PFSK-1 (cell line): ENCODE measurements at regions not wholly inside any gene's neighbourhood (a gene's known extent, or its start where the extent isn't known, plus 50 kb on each side); places are given as distances from the start of the nearest gene placed in this dataset.

Experiments used
- FOXP2 ChIP-seq: optimal IDR thresholded peaks from 2 replicates; pipeline ENCODE3; 2011; ENCODE audit warnings: borderline replicate concordance, control low read depth, inconsistent platforms; ENCODE audit not compliant: insufficient read depth; ENCODE audit errors: extremely low read length, extremely low read depth
- POLR2AphosphoS5 ChIP-seq: IDR thresholded peaks from 2 replicates; pipeline ENCODE4 v1.6.1; 2012; ENCODE audit warnings: low read depth, mild to moderate bottlenecking, control low read depth, low read length, moderate library complexity
- SIN3A ChIP-seq: IDR thresholded peaks from 2 replicates; pipeline ENCODE4 v1.6.1; 2012; ENCODE audit warnings: mild to moderate bottlenecking, low read length, moderate library complexity, borderline replicate concordance; ENCODE audit not compliant: insufficient read depth
- TAF1 ChIP-seq: IDR thresholded peaks from 2 replicates; pipeline ENCODE4 v1.6.1; 2012; ENCODE audit warnings: low read length, control low read depth, borderline replicate concordance; ENCODE audit not compliant: insufficient read depth
- TF ChIP-seq, protein P1 (sequence below), 2 experiments: IDR thresholded peaks; 2 replicates each; pipeline versions ENCODE4 v1.6.1 to v1.8.0; 2011 to 2012; ENCODE audit warnings: low read depth in 2 of 2, low read length in 2 of 2, control low read depth in 1 of 2, inconsistent platforms in 1 of 2, mild to moderate bottlenecking in 1 of 2, moderate library complexity in 1 of 2; ENCODE audit not compliant: insufficient read depth in 1 of 2

DNA sequence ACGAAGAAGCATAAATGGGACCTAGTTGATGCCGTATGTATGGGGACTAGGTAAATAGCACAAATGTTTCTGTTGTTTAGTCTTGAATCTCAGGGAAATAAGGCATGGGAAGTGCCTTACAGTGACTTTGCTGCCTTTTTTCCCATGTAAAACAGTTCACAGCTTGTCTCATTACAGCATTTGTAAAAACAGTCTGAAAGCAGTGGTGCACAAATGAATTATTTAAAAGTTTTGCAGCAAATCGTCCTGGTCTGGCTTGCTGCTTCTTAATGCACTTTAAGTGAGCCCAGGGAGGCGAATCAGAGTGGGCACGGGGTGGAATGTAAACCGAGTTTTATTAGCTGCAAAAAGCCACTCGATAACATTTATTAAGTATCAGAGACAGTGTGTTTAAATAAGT lies 302.0 kb upstream of the ETAA1 start:
- TF ChIP-seq, protein P1, sequence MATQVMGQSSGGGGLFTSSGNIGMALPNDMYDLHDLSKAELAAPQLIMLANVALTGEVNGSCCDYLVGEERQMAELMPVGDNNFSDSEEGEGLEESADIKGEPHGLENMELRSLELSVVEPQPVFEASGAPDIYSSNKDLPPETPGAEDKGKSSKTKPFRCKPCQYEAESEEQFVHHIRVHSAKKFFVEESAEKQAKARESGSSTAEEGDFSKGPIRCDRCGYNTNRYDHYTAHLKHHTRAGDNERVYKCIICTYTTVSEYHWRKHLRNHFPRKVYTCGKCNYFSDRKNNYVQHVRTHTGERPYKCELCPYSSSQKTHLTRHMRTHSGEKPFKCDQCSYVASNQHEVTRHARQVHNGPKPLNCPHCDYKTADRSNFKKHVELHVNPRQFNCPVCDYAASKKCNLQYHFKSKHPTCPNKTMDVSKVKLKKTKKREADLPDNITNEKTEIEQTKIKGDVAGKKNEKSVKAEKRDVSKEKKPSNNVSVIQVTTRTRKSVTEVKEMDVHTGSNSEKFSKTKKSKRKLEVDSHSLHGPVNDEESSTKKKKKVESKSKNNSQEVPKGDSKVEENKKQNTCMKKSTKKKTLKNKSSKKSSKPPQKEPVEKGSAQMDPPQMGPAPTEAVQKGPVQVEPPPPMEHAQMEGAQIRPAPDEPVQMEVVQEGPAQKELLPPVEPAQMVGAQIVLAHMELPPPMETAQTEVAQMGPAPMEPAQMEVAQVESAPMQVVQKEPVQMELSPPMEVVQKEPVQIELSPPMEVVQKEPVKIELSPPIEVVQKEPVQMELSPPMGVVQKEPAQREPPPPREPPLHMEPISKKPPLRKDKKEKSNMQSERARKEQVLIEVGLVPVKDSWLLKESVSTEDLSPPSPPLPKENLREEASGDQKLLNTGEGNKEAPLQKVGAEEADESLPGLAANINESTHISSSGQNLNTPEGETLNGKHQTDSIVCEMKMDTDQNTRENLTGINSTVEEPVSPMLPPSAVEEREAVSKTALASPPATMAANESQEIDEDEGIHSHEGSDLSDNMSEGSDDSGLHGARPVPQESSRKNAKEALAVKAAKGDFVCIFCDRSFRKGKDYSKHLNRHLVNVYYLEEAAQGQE (IDR thresholded peaks at IDR 0.05; ENCODE audit: insufficient read depth in 1 of 2, low read depth in 2 of 2, low read length in 2 of 2), result no peak
- TF ChIP-seq FOXP2 (no peak), POLR2AphosphoS5 (no peak), TAF1 (no peak), SIN3A (no peak)

DNA sequence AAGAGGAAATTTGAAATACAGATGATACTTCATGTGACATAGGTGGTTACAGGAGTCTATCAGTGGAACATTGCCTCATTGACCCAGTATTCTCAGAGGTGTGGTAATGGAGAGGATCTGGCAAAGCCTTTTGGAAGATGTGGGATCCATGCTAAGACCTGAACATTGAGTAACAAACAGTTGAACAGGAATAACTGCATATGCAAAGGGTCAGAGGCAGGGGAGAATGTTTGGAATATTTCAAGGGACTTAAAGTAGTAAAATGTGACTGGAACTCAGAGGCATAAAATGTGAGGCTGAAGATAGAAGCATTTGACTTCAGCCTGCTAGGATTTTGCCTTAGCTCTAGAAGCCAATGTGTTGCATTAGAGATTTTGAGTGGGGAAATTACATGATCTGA lies 300.2 kb upstream of the ETAA1 start:
- TF ChIP-seq TAF1 (no peak), FOXP2 (no peak), SIN3A (no peak), POLR2AphosphoS5 (no peak)
- TF ChIP-seq, protein P1 (IDR thresholded peaks at IDR 0.05; ENCODE audit: insufficient read depth in 1 of 2, low read depth in 2 of 2, low read length in 2 of 2), result no peak

DNA sequence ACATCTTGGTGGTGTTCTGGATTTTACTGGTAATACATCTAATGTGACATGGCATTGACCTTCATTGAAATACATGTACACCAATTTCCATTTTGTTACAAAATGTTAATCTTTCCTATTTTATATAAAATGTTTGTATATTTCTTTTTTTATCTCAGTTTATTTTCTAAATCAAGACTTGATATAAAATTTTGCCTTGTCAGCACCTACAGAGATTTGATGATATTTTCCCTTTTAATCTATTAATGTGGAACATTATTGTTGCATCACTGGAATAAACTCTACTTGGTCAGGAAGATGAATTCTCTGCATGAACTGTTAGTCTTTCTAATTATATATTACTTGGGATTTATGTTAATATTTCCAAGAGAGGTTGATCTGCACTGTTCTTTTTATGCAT lies 294.0 kb upstream of the ETAA1 start:
- TF ChIP-seq, protein P1 (IDR thresholded peaks at IDR 0.05; ENCODE audit: insufficient read depth in 1 of 2, low read depth in 2 of 2, low read length in 2 of 2), result no peak
- TF ChIP-seq POLR2AphosphoS5 (no peak), FOXP2 (no peak), TAF1 (no peak), SIN3A (no peak)

DNA sequence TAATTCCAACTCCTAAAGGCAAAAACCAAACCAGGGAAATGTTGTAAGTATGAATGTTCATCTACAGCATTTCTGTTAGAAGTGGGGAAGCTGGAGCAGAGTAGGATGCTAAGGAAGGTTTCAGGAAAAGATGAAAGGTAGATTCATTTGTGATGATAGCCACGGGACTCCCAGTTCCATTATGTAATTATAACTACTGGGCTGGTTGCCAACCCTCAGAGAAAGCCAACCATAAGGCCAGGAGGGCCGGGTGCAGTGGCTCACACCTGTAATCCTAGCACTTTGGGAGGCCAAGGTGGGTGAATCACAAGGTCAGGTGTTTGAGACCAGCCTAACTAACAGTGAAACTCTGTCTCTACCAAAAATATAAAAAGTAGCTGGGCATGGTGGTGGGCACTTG lies 288.9 kb upstream of the ETAA1 start:
- TF ChIP-seq SIN3A (no peak), FOXP2 (no peak), POLR2AphosphoS5 (no peak), TAF1 (no peak)
- TF ChIP-seq, protein P1 (IDR thresholded peaks at IDR 0.05; ENCODE audit: insufficient read depth in 1 of 2, low read depth in 2 of 2, low read length in 2 of 2), result no peak

DNA sequence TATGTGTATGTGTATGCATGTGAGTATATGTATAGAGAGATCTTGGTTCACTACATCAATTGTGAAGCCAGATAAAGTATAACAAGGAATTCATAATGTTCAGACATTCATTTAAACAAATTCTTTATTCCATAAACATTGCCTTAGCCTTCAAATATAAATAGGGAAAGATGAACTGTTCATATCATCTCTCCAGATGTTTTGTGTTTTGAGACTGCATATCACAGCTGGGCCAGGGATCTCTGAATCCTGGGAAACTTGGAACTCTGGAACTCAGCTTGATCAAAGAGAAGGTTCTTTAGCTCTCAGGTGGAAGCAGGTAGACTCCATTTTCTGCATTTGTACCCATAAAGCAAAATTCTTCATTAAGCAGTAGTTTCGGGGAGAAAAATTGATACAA lies 272.6 kb upstream of the ETAA1 start:
- TF ChIP-seq TAF1, result no peak
- TF ChIP-seq POLR2AphosphoS5, result no peak
- TF ChIP-seq SIN3A, result no peak
- no peak for TF ChIP-seq FOXP2
- TF ChIP-seq, protein P1 (IDR thresholded peaks at IDR 0.05; ENCODE audit: insufficient read depth in 1 of 2, low read depth in 2 of 2, low read length in 2 of 2), result no peak
